Cerebellar nuclear complex (tissue), 1 donor: ENCODE measurements at regions not wholly inside any gene's neighbourhood (a gene's known extent, or its start where the extent isn't known, plus 50 kb on each side); places are given as distances from the start of the nearest gene placed in this dataset.
"Not testable (repeated sequence)": the region's sequence is repeated elsewhere in the genome, so short reads cannot be mapped to it uniquely, and the experiment has no call there.

Experiments used
- DNase-seq, 2 experiments: peaks; one replicate each; lab custom pipeline; 2025; lab: John Stamatoyannopoulos, UW

- not testable (repeated sequence) for DNase-seq
These were observed 64.8 kb upstream of the DGKB start for GRCh38 chr7:14967376-14967775.

GRCh38 chr7:14962778-14963177 is 60.2 kb upstream of the DGKB start:
- DNase-seq, result no peak

GRCh38 chr7:14960721-14961120 is 58.2 kb upstream of the DGKB start:
- no peak for DNase-seq

GRCh38 chr7:14959339-14959738 is 56.8 kb upstream of the DGKB start:
- no peak for DNase-seq

- DNase-seq, result no peak
These were observed 51.5 kb upstream of the DGKB start for GRCh38 chr7:14954035-14954434.
